HG02840 (cell line): ENCODE measurements at regions not wholly inside any gene's neighbourhood (a gene's known extent, or its start where the extent isn't known, plus 50 kb on each side); places are given as distances from the start of the nearest gene placed in this dataset.

Experiments used
- ATAC-seq: cut with Tn5 transposase; IDR thresholded peaks from one replicate; pipeline ENCODE4 v1.9.1; 2021; ENCODE audit warnings: mild to moderate bottlenecking, moderate library complexity, moderate number of reproducible peaks; ENCODE audit not compliant: unreplicated experiment, low FRiP score

GRCh38 chr21:28758042-28758882, 234.4 kb downstream of the LTN1 start:
- no peak for ATAC-seq

DNA sequence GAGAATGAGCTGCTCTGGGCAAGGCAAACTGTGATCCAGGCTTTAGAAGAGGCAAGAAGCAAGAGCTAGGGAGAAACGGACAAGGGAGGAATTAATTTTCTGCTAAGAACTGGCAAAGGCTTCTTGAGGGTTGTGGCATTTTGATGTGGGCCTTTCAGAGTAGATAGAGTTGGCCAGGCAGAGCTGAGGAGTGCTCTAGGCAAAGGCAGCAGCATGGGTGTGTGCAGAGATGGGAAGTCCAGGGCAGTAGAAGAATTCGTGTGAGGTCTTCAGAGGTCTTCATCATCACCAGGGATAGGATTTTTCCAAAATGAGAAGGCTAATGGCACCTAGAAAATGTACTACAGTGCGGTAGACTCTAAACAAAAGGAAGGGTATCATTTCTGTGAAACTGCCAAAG, 237.8 kb downstream of the LTN1 start:
- no peak for ATAC-seq

DNA sequence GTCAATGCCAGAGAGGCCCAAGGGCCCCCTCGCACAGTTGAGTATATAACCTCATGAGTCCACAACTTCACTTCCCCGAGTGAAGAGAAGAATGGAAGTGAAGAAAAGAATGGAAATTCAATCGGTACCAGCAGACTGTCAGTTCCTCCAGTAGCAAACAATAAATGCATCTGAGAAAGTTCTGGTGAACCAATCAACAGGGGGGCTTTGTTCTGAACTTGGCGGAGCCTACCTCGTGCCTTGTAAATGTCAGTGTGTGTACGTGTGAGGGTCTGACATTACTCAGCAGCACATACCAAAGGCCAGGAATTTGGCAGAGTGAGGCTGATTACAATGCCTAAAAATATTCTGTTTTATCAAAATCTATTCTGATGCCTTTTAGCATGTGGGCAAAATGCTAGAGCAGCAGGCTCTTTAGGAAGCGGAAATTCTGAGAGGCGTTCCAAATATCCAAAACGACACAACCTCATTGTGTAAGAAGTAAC, 238.5 kb downstream of the LTN1 start:
- no peak for ATAC-seq

DNA sequence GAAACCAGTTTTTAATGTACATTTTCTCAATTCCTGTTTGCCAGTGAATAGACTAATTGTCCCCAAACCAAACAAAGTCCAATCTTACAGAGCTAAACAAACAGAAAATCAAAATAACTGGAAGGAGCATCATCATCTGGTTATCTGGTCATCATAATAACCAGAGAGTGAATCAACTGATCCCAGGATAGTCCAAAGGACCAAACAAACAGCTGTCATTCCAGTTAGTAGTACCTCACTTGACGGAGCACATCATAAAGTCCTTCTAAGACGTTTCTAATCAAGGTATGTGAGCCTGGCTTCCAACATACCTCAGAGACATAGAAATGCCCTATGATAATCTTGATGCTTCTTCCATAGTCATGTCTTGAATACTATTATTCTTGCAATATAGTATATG, 240.5 kb downstream of the LTN1 start:
- ATAC-seq, result no peak

DNA sequence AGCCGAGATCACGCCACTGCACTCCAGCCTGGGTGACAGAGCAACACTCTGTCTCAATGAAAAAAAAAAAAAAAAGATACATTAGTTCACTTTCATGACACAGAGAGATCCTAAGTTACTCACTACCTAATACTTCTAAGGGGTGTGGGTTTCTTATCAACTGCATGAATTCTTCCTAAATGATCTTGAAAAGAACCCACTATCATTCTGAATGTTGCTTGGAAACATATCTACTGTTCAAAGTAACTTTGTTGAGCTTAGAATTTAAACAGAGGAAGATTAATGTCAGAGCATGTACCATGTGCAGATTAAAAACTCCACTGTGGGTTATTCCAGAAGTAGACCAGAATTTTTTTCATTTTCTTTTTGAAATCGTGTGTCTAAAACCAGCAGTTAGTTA, 241.5 kb downstream of the LTN1 start:
- no peak for ATAC-seq

GRCh38 chr21:28750565-28750964, 242.1 kb downstream of the LTN1 start:
- ATAC-seq, result no peak

DNA sequence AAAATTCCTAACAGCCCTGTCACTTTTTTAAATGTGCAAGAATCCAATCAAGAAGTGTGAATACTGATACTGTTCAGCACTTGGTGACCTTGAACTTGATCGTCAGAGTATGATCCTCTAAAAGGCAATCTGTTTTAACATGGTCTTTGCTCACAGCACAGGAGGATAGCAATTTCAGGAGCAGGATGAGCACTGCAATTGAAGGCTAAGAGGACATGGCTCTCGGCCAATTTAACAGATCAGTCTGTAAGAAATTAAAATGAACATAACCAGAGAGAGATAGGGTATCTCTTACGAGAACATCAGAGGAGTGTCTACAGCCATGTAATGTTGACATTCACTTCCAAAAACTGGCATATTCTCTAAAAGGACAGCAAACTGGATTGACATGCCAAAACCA, 243.1 kb downstream of the LTN1 start:
- no peak for ATAC-seq

GRCh38 chr21:28747464-28747863, 245.2 kb downstream of the LTN1 start:
- no peak for ATAC-seq

DNA sequence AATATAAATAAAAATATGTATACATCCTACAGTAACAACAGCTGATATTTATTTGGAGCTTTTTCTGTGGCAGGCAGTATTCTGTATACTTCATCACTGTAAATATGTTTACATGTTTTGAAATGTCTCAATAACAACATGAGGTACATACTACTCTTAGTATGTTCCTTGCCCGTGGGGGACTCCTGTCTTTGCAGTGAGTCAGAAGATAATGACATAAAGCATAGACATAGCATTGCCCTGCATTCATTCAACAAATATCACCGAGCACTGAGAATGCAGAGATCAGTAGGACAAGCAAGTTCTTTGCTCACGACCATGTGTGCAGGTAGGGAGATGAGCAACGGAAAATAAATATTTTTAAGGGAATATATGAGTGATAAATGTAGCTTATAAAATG, 246.5 kb downstream of the LTN1 start:
- ATAC-seq, result no peak

GRCh38 chr21:28745131-28746016, 247.3 kb downstream of the LTN1 start:
- ATAC-seq, result peak; percentile 70

DNA sequence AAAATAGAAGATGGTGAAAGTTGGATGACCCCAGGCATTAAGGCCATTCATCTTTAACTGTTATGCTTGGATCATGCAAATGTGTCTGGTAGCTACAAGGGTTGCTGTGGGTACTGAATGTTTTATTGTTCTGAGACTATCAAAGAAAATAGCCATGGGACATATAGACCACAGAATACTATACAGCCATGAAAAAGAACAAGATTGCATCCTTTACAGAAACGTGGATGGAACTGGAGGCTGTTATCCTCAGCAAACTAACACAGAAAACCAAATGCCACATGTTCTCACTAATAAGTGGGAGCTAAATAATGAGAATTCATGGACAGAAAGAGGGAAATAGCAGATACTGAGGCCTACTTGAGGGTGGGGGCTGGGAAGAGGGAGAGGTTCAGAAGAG, 249.0 kb downstream of the LTN1 start:
- no peak for ATAC-seq

DNA sequence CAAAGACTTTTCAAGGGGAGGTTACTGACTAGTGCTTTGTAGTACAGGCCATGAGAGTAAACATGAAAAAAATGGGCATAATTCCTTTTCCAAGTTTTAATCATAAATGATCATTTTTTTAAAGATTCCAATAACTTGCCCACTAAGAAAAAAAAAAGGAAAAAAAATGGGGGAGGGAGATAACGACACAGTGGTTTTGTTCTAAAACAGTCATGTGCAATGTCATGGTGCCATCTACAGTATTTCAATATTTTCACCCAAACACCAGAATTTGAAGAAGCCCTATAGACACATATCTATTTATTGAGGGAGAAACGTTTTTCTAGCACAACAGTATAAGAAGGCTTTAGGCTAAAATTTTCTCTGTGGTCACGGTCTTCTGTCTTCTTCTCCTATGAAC, 250.2 kb downstream of the LTN1 start:
- no peak for ATAC-seq

- ATAC-seq, result no peak
Observed at GRCh38 chr21:28740125-28740524, 252.6 kb downstream of the LTN1 start.

- no peak for ATAC-seq
Observed at GRCh38 chr21:28738882-28739281, 253.8 kb downstream of the LTN1 start.

DNA sequence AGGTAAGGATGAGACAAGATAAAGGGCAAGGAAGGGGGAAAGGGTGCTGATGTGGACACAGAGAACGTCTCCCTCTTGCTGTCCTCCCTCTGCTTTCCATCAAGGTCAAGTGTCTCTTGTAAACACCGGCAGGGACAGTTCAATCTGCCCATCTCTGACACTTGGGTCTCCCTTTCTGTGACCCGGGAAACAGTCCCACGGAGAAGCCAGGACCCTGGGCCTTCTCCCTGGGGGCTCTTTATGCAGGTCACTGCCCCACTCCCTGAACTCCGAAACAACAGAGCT, 254.3 kb downstream of the LTN1 start:
- ATAC-seq, result no peak

GRCh38 chr21:28737674-28738419, 254.8 kb downstream of the LTN1 start:
- no peak for ATAC-seq

- ATAC-seq, result no peak
Observed at GRCh38 chr21:28734522-28735175, 258.0 kb downstream of the LTN1 start.

DNA sequence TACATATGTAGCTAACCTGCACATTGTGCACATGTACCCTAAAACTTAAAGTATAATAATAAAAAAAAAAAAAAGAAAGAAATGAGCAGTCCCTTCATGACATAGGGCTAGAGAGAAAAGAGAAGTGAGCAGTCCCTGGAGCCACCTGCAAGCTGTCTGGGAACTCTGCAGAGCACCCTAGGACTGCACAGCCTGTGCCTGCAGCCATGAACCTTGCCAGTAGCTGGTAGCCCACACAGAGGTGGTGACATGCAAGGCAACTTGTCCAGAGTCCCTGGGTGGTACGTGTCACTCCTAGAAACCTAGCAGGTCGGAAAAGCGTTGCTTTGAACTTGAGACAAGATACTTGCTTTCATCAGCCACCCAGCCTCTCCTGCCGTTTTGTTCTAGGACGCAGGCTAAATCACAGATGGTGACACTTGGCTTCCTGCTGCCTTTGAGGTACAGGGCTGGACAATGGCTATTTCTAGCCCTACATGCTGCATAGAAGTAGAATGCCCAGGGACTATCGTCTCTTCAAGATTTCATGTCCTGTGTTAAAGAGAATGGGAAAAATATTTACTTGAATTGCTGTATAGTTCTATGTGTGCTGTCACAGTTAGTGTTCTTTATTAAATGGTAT, 260.9 kb downstream of the LTN1 start:
- ATAC-seq, result no peak

GRCh38 chr21:28729887-28730286, 262.8 kb downstream of the LTN1 start:
- ATAC-seq, result no peak

DNA sequence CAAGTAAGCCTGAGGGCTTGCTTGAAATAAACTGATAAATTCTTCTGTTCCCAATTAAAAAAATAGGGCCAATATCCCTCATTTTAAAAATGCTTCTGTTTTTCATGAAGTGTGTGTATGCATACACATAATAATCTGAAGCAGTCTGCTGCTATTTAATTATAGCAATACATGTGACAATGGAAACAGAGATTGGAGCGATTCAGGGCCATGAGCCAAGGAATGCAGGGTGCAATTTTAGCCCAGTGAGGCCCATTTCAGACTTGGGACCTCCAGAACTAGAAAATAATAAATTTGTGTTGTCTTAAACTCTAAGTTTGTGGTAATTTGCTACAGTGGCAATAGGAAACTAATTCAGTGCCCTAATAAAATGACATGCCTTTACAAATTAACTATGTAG, 264.9 kb downstream of the LTN1 start:
- no peak for ATAC-seq
